ENCODE measurements at regions not wholly inside any gene's neighbourhood (a gene's known extent, or its start where the extent isn't known, plus 50 kb on each side); places are given as distances from the start of the nearest gene placed in this dataset.
"Not testable (repeated sequence)": the region's sequence is repeated elsewhere in the genome, so short reads cannot be mapped to it uniquely, and the experiment has no call there.

DNA sequence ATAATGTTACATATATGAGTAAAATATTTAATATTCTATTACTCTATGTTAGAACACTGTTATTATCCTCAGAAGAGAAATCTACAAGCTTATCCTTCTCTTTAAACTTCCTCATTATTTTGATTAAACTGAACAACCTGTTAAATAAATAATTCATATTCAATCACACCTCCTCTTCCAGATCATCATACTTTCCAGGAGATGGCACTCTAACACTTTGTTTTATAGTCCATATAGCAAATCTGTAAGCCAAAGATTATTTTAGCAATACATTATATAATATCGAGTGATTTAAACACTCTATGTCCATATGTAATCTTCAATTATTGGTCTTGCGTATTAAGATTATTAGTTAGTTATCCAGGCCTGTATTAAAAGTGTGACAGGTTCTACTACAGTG, 694.1 kb downstream of the ANKRD7 start:
- H3K27ac Mint-ChIP-seq, result no peak overlapping the region
- no peaks in the 10 kb centered on the region for H3K4me1 Mint-ChIP-seq (ENCODE audit: low read depth)
- peaks cover 6% of the 10 kb centered on the region for H3K9me3 Mint-ChIP-seq

DNA sequence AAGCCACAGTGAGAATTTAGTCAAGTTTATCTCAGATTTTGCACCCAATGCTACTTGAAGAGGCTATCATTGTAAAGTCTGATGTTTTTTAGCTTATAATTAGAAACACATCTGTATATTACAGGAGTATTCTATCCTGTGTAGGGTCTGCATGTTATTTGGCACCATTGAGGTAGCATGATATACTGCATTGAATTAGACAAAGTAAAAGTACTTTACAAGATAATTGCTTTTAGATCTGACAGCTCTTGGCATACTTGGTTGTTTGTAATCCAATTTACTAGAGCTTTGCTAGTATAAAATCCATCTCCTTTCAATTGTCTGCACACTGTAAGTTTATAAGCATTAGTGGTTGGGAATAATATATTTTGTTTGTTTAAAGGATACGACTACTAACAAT, 714.3 kb downstream of the ANKRD7 start:
- no peaks in the 10 kb centered on the region for H3K36me3 Mint-ChIP-seq (ENCODE audit: low read depth)
- no peaks in the 10 kb centered on the region for H3K9me3 Mint-ChIP-seq
- DNase-seq, result no peak
- CTCF ChIA-PET, result no interaction called here
- no peaks in the 10 kb centered on the region for H3K4me1 Mint-ChIP-seq (ENCODE audit: low read depth)
- intact Hi-C loops (cut with micrococcal nuclease), result no loop called here
- H3K27ac Mint-ChIP-seq, result no peak overlapping the region
- no peaks in the 10 kb centered on the region for H3K27me3 Mint-ChIP-seq (ENCODE audit: low read depth)
- H3K4me3 Mint-ChIP-seq, result no peak overlapping the region

More for the DNA sequence above, 694.1 kb downstream of the ANKRD7 start:
- H3K4me3 Mint-ChIP-seq, result no peak overlapping the region
- no peaks in the 10 kb centered on the region for H3K27me3 Mint-ChIP-seq (ENCODE audit: low read depth)
- H3K36me3 Mint-ChIP-seq (ENCODE audit: low read depth), result no peaks in the 10 kb centered on the region
- intact Hi-C loops (cut with micrococcal nuclease), result loop anchor here (2.0 kb wide), 1 partner anchor 258 kb away; no protein-coding TSS in a partner anchor
- no peak for DNase-seq
- CTCF ChIA-PET, result no interaction called here

DNA sequence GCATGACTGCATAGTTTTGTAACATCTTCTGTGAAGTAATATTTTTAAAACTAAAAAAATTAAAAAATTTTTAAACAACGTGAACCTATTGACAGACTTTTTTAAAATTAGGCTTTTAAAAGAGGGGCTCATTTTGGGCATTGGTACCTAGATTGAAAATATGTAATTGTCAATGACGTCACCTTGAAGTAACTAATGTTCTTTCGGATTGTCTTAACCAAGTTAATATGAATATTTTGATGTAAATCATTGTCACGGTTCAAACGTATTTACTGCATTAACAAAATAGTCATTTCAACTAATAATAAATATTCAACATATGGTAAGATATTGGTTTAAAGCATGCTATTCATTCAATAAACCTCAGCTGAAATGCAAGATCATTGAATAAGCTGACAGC, 719.8 kb downstream of the ANKRD7 start:
- no peak overlapping the region for H3K27ac Mint-ChIP-seq
- CTCF ChIA-PET, result no interaction called here
- no peaks in the 10 kb centered on the region for H3K36me3 Mint-ChIP-seq (ENCODE audit: low read depth)
- intact Hi-C loops (cut with micrococcal nuclease), result no loop called here
- no peaks in the 10 kb centered on the region for H3K27me3 Mint-ChIP-seq (ENCODE audit: low read depth)
- no peaks in the 10 kb centered on the region for H3K4me1 Mint-ChIP-seq (ENCODE audit: low read depth)
- no peak for DNase-seq
- no peaks in the 10 kb centered on the region for H3K9me3 Mint-ChIP-seq
- no peak overlapping the region for H3K4me3 Mint-ChIP-seq

DNA sequence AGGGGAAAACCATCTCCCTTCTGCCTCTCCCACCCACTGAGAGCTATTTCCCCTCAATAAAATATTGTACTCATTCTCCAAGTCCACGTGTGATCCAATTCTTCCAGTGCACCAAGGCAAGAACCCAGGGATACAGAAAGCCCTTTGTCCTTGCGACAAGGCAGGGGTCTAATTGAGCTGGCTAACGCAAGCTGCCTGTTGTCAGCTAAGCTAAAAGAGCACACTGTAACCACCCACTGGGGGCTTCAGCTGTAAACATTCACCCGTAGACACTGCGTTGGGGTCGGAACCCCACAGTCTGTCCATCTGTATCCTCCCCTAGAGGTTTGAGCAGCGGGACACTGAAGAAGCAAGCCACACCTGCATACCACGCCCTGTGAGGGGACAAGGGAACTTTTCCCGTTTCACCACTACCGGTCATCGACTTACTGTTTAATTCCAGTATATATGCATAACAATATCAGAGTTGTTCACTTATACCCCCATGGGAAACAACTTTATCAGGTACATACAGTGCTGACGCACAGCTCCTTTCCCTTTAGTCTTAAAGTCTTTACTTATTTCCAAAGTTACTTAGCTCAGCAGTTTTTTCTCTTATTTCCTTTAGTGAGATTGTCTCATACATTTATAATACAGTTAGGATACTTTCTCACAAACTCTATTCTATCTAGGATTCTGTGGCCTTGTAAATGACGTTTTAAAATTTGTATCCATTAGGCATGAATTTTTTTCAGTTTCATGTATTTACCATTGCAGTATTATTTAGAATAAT, 721.6 kb downstream of the ANKRD7 start:
- Mint-ChIP-seq H3K27me3 (ENCODE audit: low read depth) (no peaks in the 10 kb centered on the region), H3K27ac (no peak overlapping the region), H3K9me3 (no peaks in the 10 kb centered on the region), H3K4me3 (no peak overlapping the region), H3K36me3 (ENCODE audit: low read depth) (no peaks in the 10 kb centered on the region), H3K4me1 (ENCODE audit: low read depth) (no peaks in the 10 kb centered on the region)
- no peak for DNase-seq
- intact Hi-C loops (cut with micrococcal nuclease), result no loop called here
- CTCF ChIA-PET, result interaction anchor here (0.8 kb wide), 1 partner anchor 13 kb away, joined by 3 read pairs; no protein-coding TSS in a partner anchor

DNA sequence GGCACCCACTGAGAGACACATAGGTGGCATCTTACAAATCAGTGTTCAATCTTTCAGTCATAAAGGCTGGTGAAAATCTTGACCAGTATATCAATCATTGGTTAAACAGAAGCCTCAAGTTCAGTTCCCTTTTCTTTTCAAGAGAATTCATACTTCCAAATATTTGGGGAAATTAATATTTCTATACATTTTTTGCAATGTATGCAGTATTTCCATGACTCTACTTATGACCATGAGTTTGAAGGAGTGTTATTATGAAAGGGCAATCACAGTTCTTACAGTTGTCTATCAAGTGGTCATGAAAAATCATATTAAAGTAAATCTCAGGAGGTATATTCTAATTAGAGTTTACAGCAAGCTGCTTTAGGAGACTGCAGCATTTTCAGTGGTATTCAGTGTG, 724.0 kb downstream of the ANKRD7 start:
- CTCF ChIA-PET, result no interaction called here
- no peaks in the 10 kb centered on the region for H3K27me3 Mint-ChIP-seq (ENCODE audit: low read depth)
- peaks cover 4% of the 10 kb centered on the region for H3K9me3 Mint-ChIP-seq
- no peak overlapping the region for H3K27ac Mint-ChIP-seq
- no peak overlapping the region for H3K4me3 Mint-ChIP-seq
- DNase-seq, result no peak
- H3K36me3 Mint-ChIP-seq (ENCODE audit: low read depth), result no peaks in the 10 kb centered on the region
- intact Hi-C loops (cut with micrococcal nuclease), result no loop called here
- H3K4me1 Mint-ChIP-seq (ENCODE audit: low read depth), result no peaks in the 10 kb centered on the region

DNA sequence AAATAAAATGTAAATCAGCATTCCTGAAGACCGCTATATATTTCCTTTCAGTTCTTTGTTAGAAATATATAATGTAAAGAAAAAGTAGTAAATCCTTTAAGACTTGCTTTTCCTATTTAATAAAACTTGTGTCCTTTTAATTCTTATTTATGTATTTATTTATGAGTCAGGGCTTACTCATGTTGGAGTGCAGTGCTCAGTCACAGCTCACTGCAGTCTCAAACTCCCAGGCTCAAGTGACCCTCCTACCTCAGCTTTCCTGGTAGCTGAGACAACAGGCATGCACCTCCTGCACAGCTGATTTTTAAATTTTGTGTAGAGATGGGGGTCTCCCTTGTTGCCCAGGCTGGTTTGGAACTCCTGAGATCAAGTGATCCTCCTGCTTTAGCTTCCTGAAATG, 724.5 kb downstream of the ANKRD7 start:
- Mint-ChIP-seq H3K4me1 (ENCODE audit: low read depth) (no peaks in the 10 kb centered on the region), H3K9me3 (peaks cover 4% of the 10 kb centered on the region), H3K27ac (no peak overlapping the region), H3K36me3 (ENCODE audit: low read depth) (no peaks in the 10 kb centered on the region), H3K4me3 (no peak overlapping the region), H3K27me3 (ENCODE audit: low read depth) (no peaks in the 10 kb centered on the region)
- CTCF ChIA-PET, result no interaction called here
- DNase-seq, result no peak
- intact Hi-C loops (cut with micrococcal nuclease), result no loop called here

DNA sequence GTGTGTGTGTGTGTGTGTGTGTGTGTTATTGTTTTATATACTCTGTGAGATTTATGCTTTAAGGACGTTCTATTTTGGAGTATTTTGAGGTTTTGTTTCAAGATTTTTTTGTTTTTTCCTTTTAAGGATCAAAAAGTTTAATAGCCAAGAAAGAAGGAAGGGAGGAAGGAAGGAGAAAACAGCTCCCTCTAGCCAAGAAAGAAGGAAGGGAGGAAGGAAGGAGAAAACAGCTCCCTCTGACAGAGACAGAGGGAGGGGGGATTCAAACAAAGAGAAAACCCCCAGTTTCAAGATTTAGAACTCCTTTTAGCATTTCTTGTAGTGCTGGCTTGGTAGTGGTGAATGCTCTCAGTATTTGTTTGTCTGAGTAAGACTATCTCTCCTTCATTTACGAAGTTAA, 731.8 kb downstream of the ANKRD7 start:
- CTCF ChIA-PET; intact Hi-C loops (cut with micrococcal nuclease); H3K27me3 Mint-ChIP-seq (ENCODE audit: low read depth); DNase-seq; H3K9me3 Mint-ChIP-seq; H3K27ac Mint-ChIP-seq; H3K4me3 Mint-ChIP-seq; H3K4me1 Mint-ChIP-seq (ENCODE audit: low read depth); H3K36me3 Mint-ChIP-seq (ENCODE audit: low read depth): not testable (repeated sequence)

DNA sequence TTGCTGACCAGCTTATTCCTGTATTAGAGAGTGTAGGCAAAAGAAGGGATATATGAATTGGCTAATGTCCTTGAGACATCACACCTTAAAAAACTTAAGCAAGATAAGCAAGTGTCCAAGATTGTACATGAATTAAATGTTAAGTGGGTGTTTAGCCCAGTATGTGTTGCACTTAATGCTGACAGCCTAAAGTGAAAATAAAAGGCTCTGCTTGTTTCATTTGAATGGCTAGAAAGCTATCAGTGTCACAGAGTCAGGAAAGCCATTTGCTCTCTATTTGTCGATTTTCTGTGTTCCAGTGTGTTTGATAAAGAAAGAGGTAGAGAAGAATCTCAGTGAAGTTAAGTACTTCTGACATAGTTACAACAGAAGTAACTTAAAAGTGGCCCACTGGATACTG, 744.9 kb downstream of the ANKRD7 start:
- CTCF ChIA-PET, result no interaction called here
- intact Hi-C loops (cut with micrococcal nuclease), result no loop called here
- Mint-ChIP-seq H3K4me3 (no peak overlapping the region), H3K9me3 (peaks cover 2% of the 10 kb centered on the region), H3K27ac (no peak overlapping the region), H3K27me3 (ENCODE audit: low read depth) (no peaks in the 10 kb centered on the region), H3K4me1 (ENCODE audit: low read depth) (no peaks in the 10 kb centered on the region), H3K36me3 (ENCODE audit: low read depth) (no peaks in the 10 kb centered on the region)
- DNase-seq, result no peak

DNA sequence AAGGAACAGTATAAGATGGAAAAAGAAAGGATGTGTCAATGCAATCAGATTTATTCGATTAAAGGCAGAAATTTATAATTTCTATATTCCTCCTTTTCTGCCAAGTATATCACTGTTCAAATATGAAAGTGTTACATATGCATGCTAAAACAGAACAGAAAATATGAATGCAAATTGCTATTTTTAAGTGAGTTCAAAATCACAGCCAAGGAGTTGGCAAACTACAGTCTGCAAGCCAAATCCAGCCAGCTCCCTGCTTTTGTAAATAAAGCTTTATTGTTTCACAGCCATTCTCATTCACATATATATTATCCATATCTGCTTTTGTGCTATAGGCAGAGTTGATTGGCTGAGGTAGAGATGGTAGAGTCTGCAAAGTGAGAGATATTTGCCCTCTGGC, 747.2 kb downstream of the ANKRD7 start:
- CTCF ChIA-PET, result no interaction called here
- no peak overlapping the region for H3K27ac Mint-ChIP-seq
- H3K9me3 Mint-ChIP-seq, result no peaks in the 10 kb centered on the region
- H3K36me3 Mint-ChIP-seq (ENCODE audit: low read depth), result no peaks in the 10 kb centered on the region
- intact Hi-C loops (cut with micrococcal nuclease), result no loop called here
- no peaks in the 10 kb centered on the region for H3K4me1 Mint-ChIP-seq (ENCODE audit: low read depth)
- no peak for DNase-seq
- no peak overlapping the region for H3K4me3 Mint-ChIP-seq
- H3K27me3 Mint-ChIP-seq (ENCODE audit: low read depth), result no peaks in the 10 kb centered on the region

DNA sequence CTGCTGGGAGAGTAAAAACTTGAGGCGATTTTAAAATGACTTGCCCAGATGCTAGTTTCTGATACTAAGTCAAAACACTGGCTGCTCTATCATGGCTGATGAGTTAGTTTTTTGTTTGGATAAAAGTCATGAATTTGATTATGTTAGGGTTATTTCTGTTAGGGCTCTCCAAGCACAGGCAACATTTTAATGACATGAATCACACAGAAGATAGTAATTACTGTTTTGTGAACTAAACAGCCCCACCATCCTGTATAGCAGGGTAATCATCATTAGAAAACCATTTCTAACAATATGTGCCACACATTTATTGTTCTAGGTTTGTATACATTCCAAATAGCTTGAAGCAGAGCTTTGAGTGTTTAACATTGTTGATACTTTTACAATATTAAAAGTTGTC, 750.3 kb downstream of the ANKRD7 start:
- no peak overlapping the region for H3K27ac Mint-ChIP-seq
- H3K4me3 Mint-ChIP-seq, result no peak overlapping the region
- no peaks in the 10 kb centered on the region for H3K9me3 Mint-ChIP-seq
- H3K4me1 Mint-ChIP-seq (ENCODE audit: low read depth), result no peaks in the 10 kb centered on the region
- intact Hi-C loops (cut with micrococcal nuclease), result no loop called here
- CTCF ChIA-PET, result no interaction called here
- H3K36me3 Mint-ChIP-seq (ENCODE audit: low read depth), result no peaks in the 10 kb centered on the region
- no peak for DNase-seq
- H3K27me3 Mint-ChIP-seq (ENCODE audit: low read depth), result no peaks in the 10 kb centered on the region

DNA sequence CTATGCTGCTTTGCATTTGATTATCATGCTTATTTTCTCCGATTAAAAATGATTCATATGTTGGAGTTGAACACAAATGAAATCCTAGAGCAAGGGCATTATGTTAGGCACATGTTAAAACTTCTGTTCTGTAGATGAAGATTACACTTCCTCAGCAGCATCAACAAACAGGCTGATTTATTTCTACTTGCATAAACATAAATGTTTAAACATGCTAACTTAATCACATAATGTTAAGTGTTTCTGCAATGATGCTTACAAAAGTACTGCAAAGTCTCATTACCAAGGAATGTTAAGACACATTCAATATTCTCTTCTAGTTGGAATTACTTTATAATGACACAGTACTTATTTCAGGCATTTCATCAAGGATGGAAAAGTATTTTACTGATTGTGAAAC, 770.8 kb downstream of the ANKRD7 start:
- H3K36me3 Mint-ChIP-seq (ENCODE audit: low read depth), result no peaks in the 10 kb centered on the region
- no peaks in the 10 kb centered on the region for H3K4me1 Mint-ChIP-seq (ENCODE audit: low read depth)
- H3K4me3 Mint-ChIP-seq, result no peak overlapping the region
- no peaks in the 10 kb centered on the region for H3K27me3 Mint-ChIP-seq (ENCODE audit: low read depth)
- no peak for DNase-seq
- CTCF ChIA-PET, result no interaction called here
- intact Hi-C loops (cut with micrococcal nuclease), result no loop called here
- no peak overlapping the region for H3K27ac Mint-ChIP-seq
- H3K9me3 Mint-ChIP-seq, result peaks cover 2% of the 10 kb centered on the region

DNA sequence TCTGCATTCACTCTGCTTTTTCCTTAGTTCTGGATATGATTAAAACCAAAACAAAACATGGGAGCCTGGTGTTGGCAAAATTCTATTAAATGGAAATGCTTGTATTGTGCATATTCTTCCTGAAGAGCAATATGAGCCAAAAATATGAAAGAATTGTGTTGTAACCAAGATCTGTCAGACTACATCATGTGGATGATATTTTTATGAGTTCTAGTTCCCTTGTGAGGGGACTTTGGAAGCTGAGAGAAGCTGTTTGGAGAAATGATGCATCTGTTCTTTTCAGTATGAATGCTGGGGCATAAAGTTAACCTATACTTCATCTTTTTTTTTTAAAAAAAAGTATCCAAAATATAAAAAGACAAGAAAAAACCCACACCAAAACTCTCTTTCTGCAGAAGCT, 782.7 kb downstream of the ANKRD7 start:
- peaks cover 9% of the 10 kb centered on the region for H3K9me3 Mint-ChIP-seq
- no peaks in the 10 kb centered on the region for H3K36me3 Mint-ChIP-seq (ENCODE audit: low read depth)
- CTCF ChIA-PET, result no interaction called here
- DNase-seq, result no peak
- intact Hi-C loops (cut with micrococcal nuclease), result no loop called here
- H3K27ac Mint-ChIP-seq, result no peak overlapping the region
- no peak overlapping the region for H3K4me3 Mint-ChIP-seq
- H3K27me3 Mint-ChIP-seq (ENCODE audit: low read depth), result no peaks in the 10 kb centered on the region
- H3K4me1 Mint-ChIP-seq (ENCODE audit: low read depth), result no peaks in the 10 kb centered on the region

DNA sequence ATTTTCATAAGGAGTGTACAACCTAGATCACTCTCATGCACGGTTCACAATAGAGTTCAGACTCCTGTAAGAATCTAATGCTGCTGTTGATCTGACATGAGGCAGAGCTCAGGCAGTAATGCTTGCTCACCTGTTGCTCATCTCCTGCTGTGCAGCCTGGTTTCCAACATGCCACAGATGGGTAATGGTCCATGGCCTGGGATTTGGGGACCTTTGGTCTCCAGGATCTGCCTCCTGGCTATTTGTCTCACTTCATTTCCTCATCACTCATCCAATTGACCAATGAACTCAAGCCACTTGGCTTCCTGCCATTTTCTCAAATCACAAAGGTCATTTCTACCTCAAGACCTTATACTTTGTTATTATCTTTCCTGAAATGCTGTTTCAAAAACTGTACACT, 786.1 kb downstream of the ANKRD7 start:
- Mint-ChIP-seq H3K27ac (no peak overlapping the region), H3K27me3 (ENCODE audit: low read depth) (no peaks in the 10 kb centered on the region), H3K9me3 (peaks cover 14% of the 10 kb centered on the region), H3K4me3 (no peak overlapping the region), H3K4me1 (ENCODE audit: low read depth) (no peaks in the 10 kb centered on the region), H3K36me3 (ENCODE audit: low read depth) (no peaks in the 10 kb centered on the region)
- no peak for DNase-seq
- intact Hi-C loops (cut with micrococcal nuclease), result no loop called here
- CTCF ChIA-PET, result no interaction called here
